ENCODE measurements at regions not wholly inside any gene's neighbourhood (a gene's known extent, or its start where the extent isn't known, plus 50 kb on each side); places are given as distances from the start of the nearest gene placed in this dataset.

DNA sequence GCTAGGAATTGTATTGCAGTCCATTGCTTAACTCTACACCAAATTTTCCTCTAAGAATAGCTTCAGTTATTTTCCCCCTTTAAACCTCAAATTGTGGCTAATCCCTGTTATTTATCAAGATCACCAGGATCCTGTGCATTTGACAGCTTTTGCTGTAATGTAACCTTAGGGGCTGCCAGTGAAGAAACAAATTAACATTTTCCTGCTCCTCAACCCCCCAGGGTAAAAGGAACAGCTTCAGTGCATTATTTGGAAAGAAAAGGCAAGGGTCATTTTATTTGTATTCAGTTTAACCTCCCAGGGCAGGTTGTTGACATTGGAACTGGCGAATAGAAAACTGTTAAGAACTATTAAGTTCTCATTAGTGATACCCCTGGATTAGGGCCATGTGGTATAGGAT is 57.0 kb downstream of the PCDH20 start:
- no peak for TF ChIP-seq POLR2A (IDR thresholded peaks at IDR 0.05)
- TF ChIP-seq, protein P1, sequence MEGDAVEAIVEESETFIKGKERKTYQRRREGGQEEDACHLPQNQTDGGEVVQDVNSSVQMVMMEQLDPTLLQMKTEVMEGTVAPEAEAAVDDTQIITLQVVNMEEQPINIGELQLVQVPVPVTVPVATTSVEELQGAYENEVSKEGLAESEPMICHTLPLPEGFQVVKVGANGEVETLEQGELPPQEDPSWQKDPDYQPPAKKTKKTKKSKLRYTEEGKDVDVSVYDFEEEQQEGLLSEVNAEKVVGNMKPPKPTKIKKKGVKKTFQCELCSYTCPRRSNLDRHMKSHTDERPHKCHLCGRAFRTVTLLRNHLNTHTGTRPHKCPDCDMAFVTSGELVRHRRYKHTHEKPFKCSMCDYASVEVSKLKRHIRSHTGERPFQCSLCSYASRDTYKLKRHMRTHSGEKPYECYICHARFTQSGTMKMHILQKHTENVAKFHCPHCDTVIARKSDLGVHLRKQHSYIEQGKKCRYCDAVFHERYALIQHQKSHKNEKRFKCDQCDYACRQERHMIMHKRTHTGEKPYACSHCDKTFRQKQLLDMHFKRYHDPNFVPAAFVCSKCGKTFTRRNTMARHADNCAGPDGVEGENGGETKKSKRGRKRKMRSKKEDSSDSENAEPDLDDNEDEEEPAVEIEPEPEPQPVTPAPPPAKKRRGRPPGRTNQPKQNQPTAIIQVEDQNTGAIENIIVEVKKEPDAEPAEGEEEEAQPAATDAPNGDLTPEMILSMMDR (IDR thresholded peaks at IDR 0.05) = no peak

Measured in vagina (tissue), 2 donors.